Stimulated activated CD8-positive, alpha-beta memory T cell treated with anti-CD3 and anti-CD28 coated beads, Interleukin-4, amount 100 ng/mL, for 24 hours (primary cell): ENCODE measurements at regions not wholly inside any gene's neighbourhood (a gene's known extent, or its start where the extent isn't known, plus 50 kb on each side); places are given as distances from the start of the nearest gene placed in this dataset.

Experiments used
- DNase-seq: peaks from one replicate; pipeline ENCODE4 v3.0.0-alpha.2; 2020; ENCODE audit warnings: low read depth

DNA sequence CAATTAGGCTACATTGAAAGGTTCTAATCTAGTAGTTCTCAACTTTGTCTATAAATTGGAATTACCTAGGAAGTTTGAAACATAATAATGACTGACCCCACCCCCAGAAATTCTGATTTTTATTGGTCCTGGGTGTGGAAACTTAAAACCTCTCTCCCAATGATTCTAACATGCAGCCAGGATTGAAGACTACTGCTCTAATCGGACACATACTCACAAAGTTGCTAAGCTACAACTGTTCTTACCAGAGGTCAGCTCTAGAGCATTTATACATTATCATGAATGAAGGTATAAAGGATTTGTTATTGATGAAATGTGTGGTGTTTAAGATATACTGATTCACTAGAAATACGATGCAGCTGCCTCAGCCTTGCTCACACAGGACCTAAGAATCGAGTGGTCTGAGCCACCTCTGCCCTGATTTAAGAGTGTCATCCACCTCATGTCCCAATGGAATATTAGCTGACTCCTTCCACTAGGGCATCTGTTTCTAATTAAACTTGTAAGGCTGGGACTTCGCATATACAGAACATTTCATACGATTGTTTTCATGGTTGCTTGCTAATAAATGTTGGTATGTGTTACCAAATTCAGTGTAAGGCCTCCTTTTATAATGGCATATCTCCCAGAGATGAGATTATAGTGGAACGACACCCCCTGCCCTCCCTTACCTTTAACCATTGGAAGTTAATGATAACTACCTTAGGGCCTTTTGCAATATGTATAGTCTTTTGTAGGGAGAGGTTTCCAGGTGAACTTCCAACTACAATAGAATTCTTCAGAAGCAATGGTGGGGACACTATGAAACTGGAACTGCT lies 410.8 kb upstream of the PDE3A start:
- no peak for DNase-seq

DNA sequence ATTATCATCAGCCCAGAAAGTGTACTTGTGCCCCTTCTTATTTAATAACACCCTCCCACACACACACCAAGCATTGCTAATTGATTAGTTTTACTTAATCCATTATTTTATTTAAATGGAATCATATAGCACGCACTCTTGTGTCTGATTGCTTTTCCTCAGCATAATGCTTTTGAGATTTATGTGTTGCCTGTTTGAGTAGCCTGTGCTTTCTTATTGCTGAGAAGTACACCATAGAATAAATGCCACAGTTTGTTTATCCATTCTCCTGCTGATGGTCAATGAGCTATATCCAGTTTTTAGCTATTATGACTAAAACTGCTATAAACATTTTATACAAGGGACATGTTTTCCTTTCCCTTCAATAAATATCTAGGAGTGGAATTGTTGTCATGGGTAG lies 409.9 kb upstream of the PDE3A start:
- DNase-seq: no peak

DNA sequence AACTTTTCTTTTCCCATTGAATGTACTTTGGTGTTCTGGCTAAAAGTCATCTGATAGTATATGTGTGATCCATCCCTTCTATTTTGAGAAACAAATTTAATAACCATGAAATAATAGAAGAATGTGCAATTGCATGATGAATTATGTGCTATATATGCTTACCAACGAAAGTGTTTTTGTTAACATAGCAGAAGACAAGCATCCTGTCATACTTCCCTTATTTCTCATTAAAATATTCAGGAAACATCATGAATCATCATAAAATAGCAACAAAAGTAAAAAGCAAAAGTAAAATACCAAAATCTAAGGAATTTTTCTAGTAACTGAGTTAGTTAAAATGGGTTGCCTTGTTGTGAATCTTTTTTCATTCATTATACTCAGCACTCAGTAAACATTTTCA lies 409.0 kb upstream of the PDE3A start:
- DNase-seq: no peak

DNA sequence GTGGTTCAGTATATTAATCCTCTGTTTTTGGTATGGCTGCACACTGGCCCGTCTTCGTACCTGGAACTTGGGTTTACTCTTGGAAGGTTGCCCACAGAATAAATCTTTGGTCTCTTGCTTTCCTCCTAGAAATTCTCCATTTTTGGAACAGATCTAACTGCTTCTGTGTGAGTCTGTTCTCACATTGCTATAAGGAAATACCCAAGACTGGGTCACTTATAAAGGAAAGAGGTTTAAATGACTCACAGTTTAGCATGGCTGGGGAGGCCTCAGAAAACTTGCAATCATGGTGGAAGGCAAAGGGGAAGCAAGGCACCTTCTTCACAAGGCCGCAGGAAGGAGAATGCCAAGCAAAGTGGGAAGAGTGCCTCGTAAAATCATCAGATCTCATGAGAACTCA lies 407.8 kb upstream of the PDE3A start:
- DNase-seq: no peak

DNA sequence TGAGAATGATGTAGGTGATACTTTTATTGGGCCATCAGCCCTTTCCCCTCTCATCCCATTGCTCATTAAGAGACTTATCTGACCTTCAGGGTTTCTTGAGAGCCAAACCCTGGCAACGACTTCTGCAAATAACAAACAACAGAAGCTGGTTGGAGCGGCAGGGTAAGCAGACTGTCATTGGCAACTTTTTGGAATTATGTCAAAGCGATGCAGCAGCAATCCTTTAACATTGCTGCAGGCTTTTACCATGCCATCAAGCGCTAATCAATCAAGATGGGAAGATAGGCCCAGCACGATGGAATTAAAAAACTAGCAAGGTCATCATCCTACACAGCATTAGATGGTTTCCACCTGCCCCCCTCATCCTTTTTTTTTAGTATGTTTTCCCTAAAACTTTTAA lies 406.1 kb upstream of the PDE3A start:
- no peak for DNase-seq

DNA sequence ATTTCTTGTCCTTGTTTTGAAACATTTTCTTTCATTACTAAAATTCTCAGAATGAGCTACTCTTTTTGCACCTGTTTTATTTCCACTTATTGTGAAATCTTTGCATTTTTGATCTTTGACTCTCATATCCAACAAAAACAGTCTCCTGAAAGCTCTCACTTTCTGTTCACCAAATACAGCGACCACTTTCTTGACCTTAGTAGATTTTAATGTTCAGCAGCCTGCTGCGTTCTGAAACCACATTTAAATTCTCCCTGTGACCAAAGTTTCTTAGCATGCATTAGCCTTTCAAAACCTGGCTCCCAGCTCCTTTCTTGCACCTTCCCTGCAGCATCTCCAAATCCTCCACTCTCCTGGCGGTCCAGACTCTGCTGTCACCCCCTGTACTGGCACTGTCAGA lies 404.4 kb upstream of the PDE3A start:
- no peak for DNase-seq

DNA sequence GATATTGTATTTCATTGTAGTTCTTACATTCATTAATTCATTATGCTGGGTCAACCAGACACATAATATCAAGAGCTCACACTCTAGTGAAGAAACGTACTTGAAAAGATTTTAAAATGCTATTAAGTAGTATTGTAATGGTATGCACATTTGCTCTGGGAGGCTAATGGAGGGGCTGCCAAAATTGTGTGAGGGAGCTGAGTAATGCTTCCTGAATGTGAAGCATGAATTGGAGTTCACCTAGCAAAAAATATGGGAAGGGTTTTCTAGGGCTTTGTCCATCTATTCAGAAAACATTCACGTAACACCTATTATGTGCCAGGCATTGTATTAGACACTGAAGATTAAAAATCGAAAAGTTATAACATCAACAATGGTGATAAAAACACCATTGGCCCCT lies 403.8 kb upstream of the PDE3A start:
- DNase-seq: no peak

DNA sequence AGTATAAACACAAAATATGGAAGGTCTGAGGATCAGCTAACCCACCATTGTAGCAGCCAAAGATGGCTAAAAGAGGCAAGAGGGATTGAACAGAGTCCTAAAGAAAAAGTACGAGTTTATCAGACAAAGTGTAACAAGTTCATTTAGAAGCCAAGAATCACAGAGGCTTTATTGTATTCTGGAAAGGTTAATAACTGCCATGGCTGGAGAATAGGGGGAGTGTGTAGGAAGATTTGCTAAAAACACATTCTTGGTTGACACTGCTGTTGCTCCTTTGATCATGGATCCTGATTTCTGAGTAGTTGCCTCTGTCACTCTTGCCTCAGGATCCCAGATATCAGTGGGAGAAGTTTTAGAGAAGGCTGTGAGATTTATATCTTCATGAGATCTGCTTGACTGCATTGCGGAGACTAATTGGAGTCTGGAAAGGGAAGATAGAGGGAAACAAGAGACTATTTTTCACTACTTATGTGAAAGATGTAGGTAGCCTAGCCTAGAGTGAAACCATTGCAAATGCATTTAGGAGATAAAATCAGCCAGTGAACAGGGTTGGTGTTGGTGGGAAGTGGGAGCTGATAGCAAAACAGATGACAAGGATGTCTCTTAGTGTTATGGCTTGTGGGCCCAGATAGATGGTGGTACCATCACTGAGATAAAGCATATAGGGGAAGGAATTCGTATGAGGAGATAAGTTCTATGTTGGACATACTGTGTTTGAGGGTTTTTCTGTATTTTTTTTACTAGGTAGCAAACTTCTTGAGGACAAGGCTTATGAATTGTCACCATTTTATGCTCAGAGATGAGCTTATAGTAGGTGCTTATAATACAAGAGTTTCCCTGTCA lies 402.9 kb upstream of the PDE3A start:
- no peak for DNase-seq

DNA sequence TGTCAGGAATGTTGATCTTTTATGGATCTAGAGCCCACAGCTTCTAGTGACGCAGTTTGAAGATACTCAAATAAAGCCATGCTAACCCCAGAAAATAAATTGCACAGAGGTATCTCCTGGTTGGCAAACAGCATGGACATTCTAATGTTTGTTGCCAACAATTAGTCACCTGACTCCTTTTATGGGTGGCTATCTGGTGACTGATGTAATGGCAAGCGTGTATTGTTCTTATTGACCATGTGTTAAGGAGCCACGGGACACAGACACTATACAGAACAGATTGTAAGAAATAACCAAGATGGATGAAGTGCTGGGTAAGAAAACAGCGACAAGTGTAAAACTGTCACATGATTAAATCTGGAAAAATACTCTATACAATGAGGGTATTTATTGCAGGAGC lies 401.3 kb upstream of the PDE3A start:
- no peak for DNase-seq

DNA sequence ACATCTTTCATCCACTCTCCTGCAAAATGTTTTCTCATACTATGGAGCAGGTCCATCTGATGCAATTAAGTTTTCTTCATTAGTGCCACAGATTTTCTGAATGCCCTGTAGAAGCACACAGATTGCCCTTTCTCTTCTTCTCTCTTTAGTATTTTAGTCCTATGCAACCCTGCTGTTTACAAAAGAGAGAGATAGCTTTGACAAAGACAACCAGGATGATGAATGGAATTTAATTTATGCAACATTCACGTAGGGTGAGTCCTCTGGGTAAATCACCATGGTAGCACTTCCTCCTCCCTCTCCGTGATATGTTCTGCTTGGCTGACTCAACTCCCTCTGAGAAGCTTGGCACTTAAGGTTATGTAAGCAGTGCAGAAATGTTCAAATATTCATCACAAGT lies 400.9 kb upstream of the PDE3A start:
- no peak for DNase-seq

DNA sequence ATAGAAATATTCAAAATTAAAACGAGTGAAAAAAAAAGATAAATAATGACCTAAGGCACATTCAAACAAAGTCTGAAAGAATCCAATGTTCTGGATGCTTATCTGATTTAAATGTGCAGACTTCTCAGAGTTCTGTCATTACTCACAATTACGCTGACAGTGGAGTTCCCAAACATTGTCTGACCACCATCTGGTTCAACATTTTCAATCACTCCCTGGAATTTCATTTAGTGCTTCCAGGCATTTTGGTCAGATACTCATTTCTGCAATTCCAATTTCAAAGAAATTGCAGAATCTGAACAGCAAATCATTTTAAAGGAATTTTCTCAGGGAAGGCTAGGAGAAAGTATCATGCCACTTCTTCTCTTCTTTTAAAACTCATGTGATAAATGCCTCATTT lies 398.2 kb upstream of the PDE3A start:
- DNase-seq: no peak

DNA sequence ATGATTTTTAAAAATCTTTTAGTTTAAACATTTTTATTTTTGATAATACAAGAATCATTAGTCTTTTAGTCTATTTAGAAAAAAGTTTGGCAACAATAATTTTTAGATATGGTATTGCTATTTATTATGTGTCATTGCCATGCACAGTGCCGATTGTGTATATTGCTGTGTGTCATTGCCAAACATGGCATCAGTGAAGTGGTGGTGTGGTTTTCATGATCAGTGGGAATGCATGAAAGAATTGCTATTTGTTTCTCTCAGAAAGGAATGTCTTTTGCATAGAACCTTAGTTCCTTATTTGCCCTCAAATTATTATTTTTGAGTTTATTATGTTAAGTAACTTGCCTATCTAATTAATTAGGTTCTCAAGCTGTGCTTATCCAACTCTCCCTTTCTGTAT lies 397.5 kb upstream of the PDE3A start:
- no peak for DNase-seq

DNA sequence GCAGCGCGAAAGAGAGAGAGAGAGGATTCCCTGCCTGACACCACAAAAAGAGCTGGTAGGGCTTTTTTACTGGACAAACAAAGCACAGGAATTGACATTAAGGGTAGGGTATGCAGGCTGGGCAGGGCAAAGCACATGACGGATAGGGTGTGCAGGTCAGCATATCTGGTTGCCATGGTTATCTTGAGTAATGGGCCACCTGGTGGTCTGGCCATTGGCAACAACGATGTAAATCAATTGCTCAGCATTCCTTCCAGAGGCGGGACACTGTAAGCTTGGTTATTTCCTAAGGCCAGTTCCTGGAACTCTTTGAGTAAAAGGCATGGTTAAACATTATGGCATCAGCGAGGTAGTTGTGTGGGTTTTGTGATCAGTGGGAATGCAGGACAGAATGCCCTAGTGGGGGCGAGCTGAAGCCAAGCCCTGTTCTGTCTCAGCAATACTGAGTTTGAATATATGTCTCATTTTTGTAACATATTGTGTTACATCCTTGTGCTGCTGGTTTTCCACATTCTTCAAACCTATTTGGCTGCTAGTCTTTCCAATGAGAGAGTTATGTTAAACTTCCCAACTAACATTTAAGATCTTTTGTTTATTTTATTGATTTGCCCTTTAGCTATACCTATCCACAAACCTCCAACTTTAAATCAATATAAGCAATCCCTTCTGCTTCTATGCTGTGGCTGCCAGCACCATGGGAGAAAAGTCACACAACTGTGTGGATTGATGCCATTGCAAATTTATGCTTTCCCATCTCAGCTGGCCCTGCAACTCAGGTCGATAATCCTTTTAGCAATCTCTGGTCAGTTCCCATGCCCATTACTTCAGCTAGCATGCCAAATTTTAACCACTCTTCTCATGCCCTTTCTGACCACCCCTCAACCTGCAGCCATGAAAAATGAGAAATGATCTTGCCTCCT lies 396.7 kb upstream of the PDE3A start:
- DNase-seq: no peak

DNA sequence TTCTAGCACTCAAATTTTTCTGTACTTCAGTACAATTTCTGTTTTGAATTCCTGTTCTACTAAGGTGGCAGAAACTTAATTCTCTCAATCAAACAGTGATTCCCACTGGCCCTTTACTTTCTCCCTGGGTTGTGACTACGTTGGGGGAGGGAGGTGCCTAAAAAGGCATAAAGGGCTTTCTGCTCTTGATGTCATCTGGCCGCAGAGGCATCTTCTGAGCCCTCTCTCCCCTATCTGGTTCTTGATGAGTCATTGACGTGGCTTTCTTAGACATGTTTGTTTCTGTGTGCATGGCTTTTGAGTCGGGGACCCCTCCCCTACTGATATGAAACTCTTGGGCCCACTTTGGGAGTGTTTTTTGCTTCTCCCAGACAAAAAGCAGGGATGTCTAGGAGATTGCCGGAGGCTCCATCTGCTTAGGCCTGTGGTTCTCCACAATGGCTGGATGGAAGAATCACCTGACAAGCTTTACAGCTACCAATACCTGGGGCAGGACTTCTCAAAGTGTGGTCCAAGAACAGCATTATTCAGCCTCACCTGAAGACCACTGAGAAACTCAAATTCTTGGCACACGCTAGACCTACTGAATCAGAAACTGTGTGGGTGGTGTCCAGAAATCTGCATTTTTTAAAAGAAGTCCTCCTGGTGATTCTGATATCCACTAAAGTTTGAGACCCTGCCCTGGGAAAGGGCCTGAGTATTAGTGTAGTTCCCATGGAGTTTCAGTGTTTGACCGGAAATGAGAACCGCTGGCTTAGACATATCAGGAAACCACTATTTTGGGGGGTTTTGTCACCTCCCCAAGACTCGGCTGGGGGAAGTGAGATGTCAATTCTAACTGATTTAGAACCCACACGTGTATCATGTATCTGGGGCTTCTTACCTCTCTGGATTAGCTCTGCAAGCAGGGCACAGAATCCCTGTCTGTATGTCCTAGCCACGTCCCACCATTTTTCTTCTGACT lies 395.7 kb upstream of the PDE3A start:
- DNase-seq: no peak

DNA sequence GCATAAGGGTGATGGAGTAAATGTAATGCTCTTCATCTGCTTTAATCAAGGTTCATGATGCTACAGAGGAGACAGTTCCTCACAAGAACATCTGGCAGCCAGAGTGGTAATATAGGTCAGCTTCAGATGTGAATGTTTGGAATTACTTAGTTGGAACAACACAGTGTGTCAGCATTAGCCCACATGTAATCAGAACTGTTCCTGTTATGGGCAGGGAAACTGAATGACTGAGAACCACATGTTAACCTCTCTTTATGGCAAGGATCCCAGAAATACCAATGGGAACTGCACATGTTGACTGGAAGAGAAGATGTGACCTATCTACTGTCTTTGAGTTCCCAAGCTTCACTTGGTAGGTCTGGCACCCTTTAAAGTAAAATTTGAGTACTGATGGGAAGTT lies 390.1 kb upstream of the PDE3A start:
- DNase-seq: no peak

DNA sequence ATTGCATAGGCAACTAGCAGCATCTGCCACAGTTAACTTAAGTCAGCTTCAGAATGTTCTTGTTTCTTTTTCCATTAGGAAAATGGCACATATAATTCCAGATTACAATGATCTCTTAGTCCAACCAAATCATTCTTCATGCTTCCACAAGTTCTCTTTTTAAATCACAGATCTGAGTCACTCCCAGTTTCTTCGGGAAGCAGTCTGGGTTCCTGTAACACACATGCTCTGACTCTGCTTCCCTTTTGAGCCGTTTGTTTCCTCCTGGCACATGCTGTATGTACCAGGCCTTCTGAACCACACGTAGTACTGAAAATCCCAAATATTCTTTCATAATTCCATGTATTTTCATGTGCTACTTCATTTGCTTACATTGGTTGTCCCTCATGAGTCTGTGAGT lies 388.8 kb upstream of the PDE3A start:
- DNase-seq: no peak

DNA sequence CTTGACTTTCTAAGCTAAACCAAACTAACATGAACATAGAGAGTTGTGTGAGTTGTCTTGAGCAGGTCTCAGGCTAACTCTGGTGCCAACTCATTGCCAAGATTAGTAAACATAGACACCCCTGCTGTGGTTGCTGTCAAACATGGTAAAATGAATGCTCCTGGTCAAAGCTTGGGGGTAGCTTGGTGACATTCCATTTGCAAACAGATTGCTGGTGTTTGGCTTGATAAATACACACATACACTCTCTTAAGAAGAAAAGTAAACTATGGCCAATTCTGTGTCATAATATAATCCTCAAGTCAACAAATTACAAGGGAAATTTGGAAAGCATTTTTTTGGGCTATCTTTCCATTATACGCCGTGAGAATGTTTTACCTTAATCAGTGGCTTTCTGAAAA lies 386.4 kb upstream of the PDE3A start:
- no peak for DNase-seq

DNA sequence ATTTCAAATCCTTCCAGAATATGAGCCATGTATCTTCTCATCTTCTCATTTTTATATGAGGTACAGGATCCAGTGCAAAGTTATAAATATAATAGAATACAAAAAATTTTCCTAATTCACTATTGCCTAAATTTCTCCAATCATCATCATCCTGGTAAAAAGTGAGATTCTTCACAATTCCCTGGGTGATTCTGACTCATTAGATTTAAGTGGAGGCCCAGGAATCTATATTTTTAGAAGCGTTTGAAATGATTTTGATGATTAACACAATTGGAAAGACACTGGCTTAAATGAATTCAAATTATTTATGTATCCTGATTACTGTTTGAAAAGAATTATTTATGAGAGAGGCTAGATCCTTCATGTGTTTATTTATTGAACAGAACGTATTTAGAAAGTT lies 380.3 kb upstream of the PDE3A start:
- DNase-seq: no peak

DNA sequence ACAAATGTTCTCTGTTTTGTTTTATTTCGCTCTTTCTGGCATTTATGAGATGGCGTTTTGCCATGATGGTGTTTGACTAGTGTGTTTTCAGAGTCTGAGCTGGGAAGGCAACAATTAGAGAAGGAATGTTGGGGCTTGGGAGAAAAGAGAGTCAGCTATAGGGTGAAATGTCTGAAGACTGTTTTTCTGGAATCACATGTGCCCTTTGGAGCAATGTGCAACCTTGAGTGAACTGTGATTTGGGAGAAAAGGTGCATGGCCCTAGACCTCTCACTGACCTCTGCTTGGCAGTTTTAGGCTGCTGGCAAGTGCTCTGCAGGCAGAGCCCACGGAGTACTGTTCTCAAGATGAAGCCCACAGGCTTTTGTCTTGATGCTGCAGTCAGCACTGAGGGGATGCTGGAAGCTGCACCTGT lies 379.9 kb upstream of the PDE3A start:
- no peak for DNase-seq

DNA sequence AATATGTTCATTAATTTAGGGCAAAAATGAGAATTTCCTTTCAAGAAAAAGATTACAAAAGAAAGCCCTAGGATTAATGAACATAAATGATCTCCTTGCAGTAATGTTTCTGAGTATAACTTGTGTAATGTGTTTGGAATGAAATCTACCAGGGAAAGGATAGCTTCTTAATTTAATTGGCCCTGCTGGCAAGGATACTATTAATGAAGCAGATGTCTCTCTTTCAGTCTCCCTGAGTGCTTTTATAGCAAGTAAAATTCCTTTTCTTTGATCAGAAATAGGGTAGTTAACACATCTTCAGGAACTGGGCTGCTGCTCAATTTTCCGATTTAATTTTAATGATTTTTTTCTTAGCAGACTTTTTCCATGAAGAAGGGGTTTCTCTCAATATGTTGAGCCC lies 379.4 kb upstream of the PDE3A start:
- no peak for DNase-seq

DNA sequence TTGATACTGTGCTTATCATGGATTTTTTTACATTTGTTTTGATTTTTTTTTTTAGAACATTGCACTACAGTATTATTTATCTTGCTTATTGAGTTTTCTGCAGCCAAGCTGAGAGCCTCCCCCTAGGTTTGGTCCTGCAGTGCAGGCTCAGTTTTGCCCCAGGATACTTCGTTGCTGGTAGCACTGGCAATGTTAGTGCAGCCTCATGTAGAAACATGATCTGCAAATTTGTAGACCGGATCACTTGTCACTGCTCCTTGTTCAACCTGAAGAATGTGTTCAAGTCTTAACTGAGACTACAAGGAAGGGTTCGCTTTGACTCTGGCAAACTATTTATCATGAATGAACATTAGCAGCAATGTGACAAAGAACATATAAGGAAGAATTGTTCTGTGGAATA lies 377.2 kb upstream of the PDE3A start:
- DNase-seq: no peak
